Endothelial cell of umbilical vein (primary cell): ENCODE measurements at regions not wholly inside any gene's neighbourhood (a gene's known extent, or its start where the extent isn't known, plus 50 kb on each side); places are given as distances from the start of the nearest gene placed in this dataset.

Experiments
- BruUV-seq: library from RNA; stranded (reverse); fragments of 400-500 nt; replicated peaks from 2 replicates; lab custom pipeline; 2021; lab: Mats Ljungman, UMichigan
- CTCF ChIA-PET: fragments of 300-600, 350-600 bp; sonication (Branson Sonifier 250); formaldehyde crosslinking; loops from one replicate; lab custom pipeline; 2021; ENCODE audit warnings: antibody characterized with exemption, inconsistent platforms; lab: Charles Lee
- POLR2A ChIA-PET: fragments of 300-600, 350-600 bp; sonication (Branson Sonifier 250); formaldehyde crosslinking; loops from one replicate; lab custom pipeline; 2021; ENCODE audit warnings: antibody characterized with exemption, inconsistent platforms; lab: Charles Lee
- DNase-seq: peaks from one replicate; pipeline ENCODE4 v3.0.0-alpha.2; 2011; ENCODE audit warnings: low read depth, low spot score
- FAIRE-seq: peaks from 2 replicates; lab custom pipeline; 2011; peaks lifted over from hg19 to GRCh38; lab: Jason Lieb, UNC
- H2AFZ ChIP-seq: 2 replicates; pipeline ENCODE4 v1.6.0; 2012; ENCODE audit warnings: low read depth, low read length, control low read depth, inconsistent platforms
- H3K27ac ChIP-seq: 2 replicates; pipeline ENCODE4 v1.5.1; 2011; ENCODE audit warnings: low read depth, mild to moderate bottlenecking, control low read depth, low read length, moderate library complexity; ENCODE audit not compliant: insufficient read depth
- H3K27me3 ChIP-seq, 2 experiments: 2 replicates each; pipeline versions ENCODE4 v1.6.0 to v1.6.1; 2011; ENCODE audit warnings: low read length in 2 of 2, mixed read lengths in 1 of 2; ENCODE audit not compliant: control insufficient read depth in 2 of 2, insufficient read depth in 2 of 2
- H3K36me3 ChIP-seq, 2 experiments: 2 replicates in 1 of 2; 3 replicates in 1 of 2; pipeline ENCODE4 v1.5.1; 2011; ENCODE audit warnings: low read length in 2 of 2, mild to moderate bottlenecking in 1 of 2, moderate library complexity in 1 of 2; ENCODE audit not compliant: control insufficient read depth in 2 of 2, insufficient read depth in 2 of 2; ENCODE audit errors: extremely low read depth in 1 of 2
- H3K4me1 ChIP-seq: 3 replicates; pipeline ENCODE4 v1.5.1; 2011; ENCODE audit warnings: mild to moderate bottlenecking, low read length; ENCODE audit not compliant: control insufficient read depth, insufficient read depth; ENCODE audit errors: extremely low read depth
- H3K4me2 ChIP-seq: 2 replicates; pipeline ENCODE4 v1.6.1; 2011; ENCODE audit warnings: low read length, control low read depth, mixed read lengths; ENCODE audit not compliant: insufficient read depth
- H3K4me3 ChIP-seq, 3 experiments: fragments of 200-600 bp in 1 of 3; sonication (generic), shearing (Covaris generic) in 1 of 3; replicated peaks in 1 of 3; 2 replicates each; pipeline ENCODE4 v1.5.1; 2011 to 2016; ENCODE audit warnings: control low read depth in 3 of 3, low read length in 3 of 3, mild to moderate bottlenecking in 2 of 3, inconsistent platforms in 1 of 3, low read depth in 1 of 3, moderate library complexity in 1 of 3; ENCODE audit not compliant: insufficient read depth in 1 of 3
- H3K79me2 ChIP-seq: 2 replicates; pipeline ENCODE4 v1.6.0; 2012; ENCODE audit warnings: low read length, inconsistent platforms; ENCODE audit not compliant: control insufficient read depth, insufficient read depth
- H3K9ac ChIP-seq: replicated peaks from 2 replicates; pipeline ENCODE3; 2011; ENCODE audit warnings: low read length, control low read depth; ENCODE audit not compliant: insufficient read depth; ENCODE audit errors: extremely low read depth
- H3K9me1 ChIP-seq: replicated peaks from 3 replicates; pipeline ENCODE4 v1.6.0; 2011; ENCODE audit warnings: mild to moderate bottlenecking, low read length; ENCODE audit not compliant: control insufficient read depth, insufficient read depth; ENCODE audit errors: extremely low read depth
- H3K9me3 ChIP-seq: replicated peaks from 2 replicates; pipeline ENCODE4 v1.5.1; 2012; ENCODE audit warnings: low read length, inconsistent platforms; ENCODE audit not compliant: control insufficient read depth, insufficient read depth
- H4K20me1 ChIP-seq: replicated peaks from 2 replicates; pipeline ENCODE3; 2011; ENCODE audit warnings: mild to moderate bottlenecking, low read length; ENCODE audit not compliant: control insufficient read depth, insufficient read depth; ENCODE audit errors: extremely low read depth
- EZH2 ChIP-seq: IDR thresholded peaks from 2 replicates; pipeline ENCODE4 v1.6.1; 2012; ENCODE audit warnings: borderline replicate concordance, low read depth, mild to moderate bottlenecking, moderate library complexity, low read length, inconsistent platforms; ENCODE audit not compliant: severe bottlenecking
- FOS ChIP-seq: IDR thresholded peaks from 2 replicates; pipeline ENCODE4 v1.6.1; 2011; ENCODE audit warnings: mild to moderate bottlenecking, low read length, moderate library complexity, borderline replicate concordance; ENCODE audit not compliant: insufficient read depth
- GATA2 ChIP-seq: IDR thresholded peaks from 2 replicates; pipeline ENCODE4 v1.7.0; 2011; ENCODE audit warnings: low read depth, mild to moderate bottlenecking, moderate library complexity, mixed read lengths, low read length; ENCODE audit not compliant: insufficient read length, insufficient read depth
- JUN ChIP-seq: IDR thresholded peaks from 2 replicates; pipeline ENCODE4 v1.6.1; 2011; ENCODE audit warnings: borderline replicate concordance, low read depth; ENCODE audit not compliant: insufficient read length, insufficient read depth
- MYC ChIP-seq: IDR thresholded peaks from one replicate; pipeline ENCODE4 v1.6.1; 2011; ENCODE audit warnings: mild to moderate bottlenecking, low read depth, low read length
- POLR2A ChIP-seq: IDR thresholded peaks from 2 replicates; pipeline ENCODE4 v1.6.1; 2012; ENCODE audit warnings: low read depth, mild to moderate bottlenecking, control low read depth, low read length
- POLR2AphosphoS5 ChIP-seq: IDR thresholded peaks from 2 replicates; pipeline ENCODE4 v1.6.1; 2012; ENCODE audit warnings: low read depth, mild to moderate bottlenecking, control low read depth, low read length, moderate library complexity; ENCODE audit not compliant: insufficient read depth
- dilution Hi-C: fragments of 300-500 bp; cut with MboI; formaldehyde crosslinking; loops from one replicate; pipeline ENCODE4 v1.15.0; 2019; ENCODE audit warnings: low sequenced_read_pairs; ENCODE audit not compliant: extremely low pct_ligation_motif_present
- intact Hi-C: fragments of 100-400 bp; cut with micrococcal nuclease; formaldehyde crosslinking; loops from one replicate; pipeline ENCODE4 v1.10.0; 2022
- TF ChIP-seq, protein P1 (sequence below), 2 donors: IDR thresholded peaks; 1 replicate in 1 of 2; 2 replicates in 1 of 2; pipeline ENCODE4 v1.5.1; 2011; ENCODE audit warnings: low read length in 2 of 2, mild to moderate bottlenecking in 2 of 2, moderate library complexity in 2 of 2, control low read depth in 1 of 2, inconsistent platforms in 1 of 2, low read depth in 1 of 2; ENCODE audit not compliant: insufficient read depth in 1 of 2; ENCODE audit errors: extremely low read depth in 1 of 2
- TF ChIP-seq, protein P2 (sequence below): IDR thresholded peaks from 2 replicates; pipeline ENCODE4 v1.6.1; 2011; ENCODE audit not compliant: insufficient read depth, insufficient read length

DNA sequence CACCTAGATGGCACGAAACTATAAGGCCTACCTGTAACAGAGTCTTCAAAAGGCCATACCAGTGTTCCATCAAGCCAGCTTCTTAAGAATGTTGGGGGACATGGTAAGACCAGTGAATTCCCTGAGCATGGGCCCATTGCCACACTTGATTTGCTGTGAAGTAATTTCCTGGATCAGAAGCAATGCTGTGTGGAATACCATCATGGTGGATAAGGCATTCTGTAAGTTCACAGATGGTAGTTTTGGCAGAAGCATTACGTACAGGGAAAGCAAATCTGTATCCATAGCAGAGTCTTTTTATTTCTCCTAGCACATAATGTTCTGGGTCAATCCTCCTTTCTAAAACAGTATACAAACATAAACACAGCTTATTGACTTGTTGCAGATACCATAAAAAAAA is 89.1 kb upstream of the MAST4 start:
- H3K79me2 ChIP-seq = no peaks in the 10 kb centered on the region
- BruUV-seq = no TSS peak
- no peak for TF ChIP-seq POLR2AphosphoS5
- CTCF ChIA-PET = no interaction called here
- H4K20me1 ChIP-seq = no peaks in the 10 kb centered on the region
- peaks cover 0 to 2% of the 10 kb centered on the region in 2 experiments for H3K27me3 ChIP-seq
- no peak overlapping the region for H2AFZ ChIP-seq
- no peaks in the 10 kb centered on the region for H3K36me3 ChIP-seq
- H3K9ac ChIP-seq = no peak overlapping the region
- intact Hi-C loops (no loop called here), dilution Hi-C loops (no loop called here)
- FAIRE-seq (no peak), DNase-seq (no peak)
- no peaks in the 10 kb centered on the region for H3K9me1 ChIP-seq
- no peaks in the 10 kb centered on the region for H3K4me1 ChIP-seq
- H3K9me3 ChIP-seq = no peaks in the 10 kb centered on the region
- POLR2A ChIA-PET = no interaction called here
- H3K4me3 ChIP-seq = no peak overlapping the region
- H3K4me2 ChIP-seq = no peak overlapping the region
- no peak overlapping the region for H3K27ac ChIP-seq

DNA sequence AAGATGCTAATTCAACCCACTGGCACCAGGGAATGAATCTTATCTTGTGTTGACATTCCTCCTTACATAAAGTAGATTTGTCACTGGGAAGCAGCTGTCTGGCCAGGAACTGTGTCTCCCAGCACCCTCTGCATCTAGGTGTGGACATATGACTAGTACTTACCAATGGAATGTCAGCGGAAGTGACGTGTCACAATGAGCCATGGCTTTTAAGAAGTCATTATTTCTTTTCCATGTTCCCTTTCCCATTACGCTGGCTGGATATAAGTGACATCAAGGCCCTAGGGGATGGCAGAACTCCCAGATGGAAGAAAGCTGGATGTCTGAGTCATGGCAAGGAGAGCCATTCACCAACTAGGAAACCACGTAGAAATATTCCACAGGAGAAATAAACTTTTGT is 84.7 kb upstream of the MAST4 start:
- ChIA-PET POLR2A (no interaction called here), CTCF (no interaction called here)
- H3K27ac ChIP-seq = no peak overlapping the region
- no TSS peak for BruUV-seq
- no peak overlapping the region for H3K4me3 ChIP-seq
- H3K36me3 ChIP-seq = no peaks in the 10 kb centered on the region
- TF ChIP-seq GATA2 (no peak), FOS (no peak), JUN (no peak), POLR2AphosphoS5 (no peak), POLR2A (no peak), EZH2 (no peak), MYC (no peak)
- TF ChIP-seq, protein P1, sequence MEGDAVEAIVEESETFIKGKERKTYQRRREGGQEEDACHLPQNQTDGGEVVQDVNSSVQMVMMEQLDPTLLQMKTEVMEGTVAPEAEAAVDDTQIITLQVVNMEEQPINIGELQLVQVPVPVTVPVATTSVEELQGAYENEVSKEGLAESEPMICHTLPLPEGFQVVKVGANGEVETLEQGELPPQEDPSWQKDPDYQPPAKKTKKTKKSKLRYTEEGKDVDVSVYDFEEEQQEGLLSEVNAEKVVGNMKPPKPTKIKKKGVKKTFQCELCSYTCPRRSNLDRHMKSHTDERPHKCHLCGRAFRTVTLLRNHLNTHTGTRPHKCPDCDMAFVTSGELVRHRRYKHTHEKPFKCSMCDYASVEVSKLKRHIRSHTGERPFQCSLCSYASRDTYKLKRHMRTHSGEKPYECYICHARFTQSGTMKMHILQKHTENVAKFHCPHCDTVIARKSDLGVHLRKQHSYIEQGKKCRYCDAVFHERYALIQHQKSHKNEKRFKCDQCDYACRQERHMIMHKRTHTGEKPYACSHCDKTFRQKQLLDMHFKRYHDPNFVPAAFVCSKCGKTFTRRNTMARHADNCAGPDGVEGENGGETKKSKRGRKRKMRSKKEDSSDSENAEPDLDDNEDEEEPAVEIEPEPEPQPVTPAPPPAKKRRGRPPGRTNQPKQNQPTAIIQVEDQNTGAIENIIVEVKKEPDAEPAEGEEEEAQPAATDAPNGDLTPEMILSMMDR (IDR thresholded peaks at IDR 0.05; ENCODE audit: extremely low read depth in 1 of 2, insufficient read depth in 1 of 2, low read depth in 1 of 2, low read length in 2 of 2) = no peak
- TF ChIP-seq, protein P2, sequence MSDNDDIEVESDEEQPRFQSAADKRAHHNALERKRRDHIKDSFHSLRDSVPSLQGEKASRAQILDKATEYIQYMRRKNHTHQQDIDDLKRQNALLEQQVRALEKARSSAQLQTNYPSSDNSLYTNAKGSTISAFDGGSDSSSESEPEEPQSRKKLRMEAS = no peak
- H3K79me2 ChIP-seq = no peaks in the 10 kb centered on the region
- no peaks in the 10 kb centered on the region for H4K20me1 ChIP-seq
- no peak overlapping the region for H3K4me2 ChIP-seq
- intact Hi-C loops = no loop called here
- dilution Hi-C loops = no loop called here
- FAIRE-seq = no peak
- H3K4me1 ChIP-seq = no peaks in the 10 kb centered on the region
- H2AFZ ChIP-seq = no peak overlapping the region
- no peaks in the 10 kb centered on the region for H3K9me1 ChIP-seq
- DNase-seq = no peak
- no peaks in the 10 kb centered on the region for H3K9me3 ChIP-seq
- H3K9ac ChIP-seq = no peak overlapping the region
- peaks cover 0 to 2% of the 10 kb centered on the region in 2 experiments for H3K27me3 ChIP-seq
